Stimulated activated CD4-positive, alpha-beta T cell treated with anti-CD3 and anti-CD28 coated beads, TNF-alpha, amount 100 ng/mL, for 48 hours (primary cell): ENCODE measurements at regions not wholly inside any gene's neighbourhood (a gene's known extent, or its start where the extent isn't known, plus 50 kb on each side); places are given as distances from the start of the nearest gene placed in this dataset.
"Not testable (repeated sequence)": the region's sequence is repeated elsewhere in the genome, so short reads cannot be mapped to it uniquely, and the experiment has no call there.

ENCODE experiments used
- DNase-seq, 3 donors: peaks; one replicate each; pipeline ENCODE4 v3.0.0-alpha.2; 2020; ENCODE audit warnings: low read depth in 3 of 3

- no peak for DNase-seq
These were observed 107.5 kb upstream of the SIM2 start for GRCh38 chr21:36591326-36591970.

GRCh38 chr21:36596174-36596573 lies 102.7 kb upstream of the SIM2 start:
- DNase-seq: no peak

GRCh38 chr21:36601362-36601761 lies 97.6 kb upstream of the SIM2 start:
- no peak for DNase-seq

- DNase-seq: no peak
These were observed 96.2 kb upstream of the SIM2 start for GRCh38 chr21:36602735-36603134.

- no peak for DNase-seq
These were observed 95.7 kb upstream of the SIM2 start for GRCh38 chr21:36603221-36603620.

GRCh38 chr21:36605426-36605825 lies 93.5 kb upstream of the SIM2 start:
- no peak for DNase-seq

- DNase-seq: no peak
These were observed 92.5 kb upstream of the SIM2 start for GRCh38 chr21:36606287-36606982.

GRCh38 chr21:36606983-36607325 lies 92.0 kb upstream of the SIM2 start:
- no peak for DNase-seq

- no peak for DNase-seq
These were observed 90.6 kb upstream of the SIM2 start for GRCh38 chr21:36608041-36608896.

- no peak for DNase-seq
These were observed 90.1 kb upstream of the SIM2 start for GRCh38 chr21:36608897-36609225.

GRCh38 chr21:36609654-36610053 lies 89.3 kb upstream of the SIM2 start:
- no peak for DNase-seq

- no peak for DNase-seq
These were observed 88.7 kb upstream of the SIM2 start for GRCh38 chr21:36610201-36610600.

- no peak for DNase-seq
These were observed 88.0 kb upstream of the SIM2 start for GRCh38 chr21:36610935-36611334.

- DNase-seq: no peak
These were observed 87.5 kb upstream of the SIM2 start for GRCh38 chr21:36611379-36611778.

- no peak for DNase-seq
These were observed 85.9 kb upstream of the SIM2 start for GRCh38 chr21:36613059-36613458.

- DNase-seq: no peak
These were observed 85.4 kb upstream of the SIM2 start for GRCh38 chr21:36613554-36613953.

- DNase-seq: no peak
These were observed 83.5 kb upstream of the SIM2 start for GRCh38 chr21:36615274-36615964.

GRCh38 chr21:36616773-36617172 lies 82.1 kb upstream of the SIM2 start:
- not testable (repeated sequence) for DNase-seq

GRCh38 chr21:36621794-36622193 lies 77.1 kb upstream of the SIM2 start:
- not testable (repeated sequence) for DNase-seq

- DNase-seq: no peak
These were observed 74.8 kb upstream of the SIM2 start for GRCh38 chr21:36624105-36624504.

GRCh38 chr21:36626791-36627190 lies 72.1 kb upstream of the SIM2 start:
- DNase-seq: no peak

- DNase-seq: no peak
These were observed 71.7 kb upstream of the SIM2 start for GRCh38 chr21:36627242-36627641.
